Transverse colon (tissue), 4 donors: ENCODE measurements at regions not wholly inside any gene's neighbourhood (a gene's known extent, or its start where the extent isn't known, plus 50 kb on each side); places are given as distances from the start of the nearest gene placed in this dataset.

ENCODE experiments used
- EP300 ChIP-seq: sonication (generic); formaldehyde crosslinking; IDR thresholded peaks from one replicate; pipeline ENCODE4 v1.6.1; 2017; ENCODE audit warnings: antibody characterized with exemption, low read depth
- POLR2A ChIP-seq: fragments of 450-650 bp; IDR thresholded peaks from one replicate; pipeline ENCODE4 v1.6.1; 2016; ENCODE audit warnings: antibody characterized with exemption, mild to moderate bottlenecking, moderate library complexity
- POLR2AphosphoS5 ChIP-seq, 3 donors: sonication (generic); formaldehyde crosslinking; IDR thresholded peaks; one replicate each; pipeline ENCODE4 v1.6.1; 2016; ENCODE audit warnings: antibody characterized with exemption in 3 of 3
- TF ChIP-seq, protein P1 (sequence below), 5 experiments: fragments of 200-600 bp in 3 of 5; fragments of 450-650 bp in 2 of 5; sonication (generic) in 3 of 5; IDR thresholded peaks; 1 replicate in 2 of 5; 2 replicates in 3 of 5; pipeline ENCODE4 v1.5.1; 2016 to 2017; ENCODE audit warnings: antibody characterized with exemption in 5 of 5, inconsistent platforms in 3 of 5, mild to moderate bottlenecking in 2 of 5, moderate library complexity in 1 of 5

DNA sequence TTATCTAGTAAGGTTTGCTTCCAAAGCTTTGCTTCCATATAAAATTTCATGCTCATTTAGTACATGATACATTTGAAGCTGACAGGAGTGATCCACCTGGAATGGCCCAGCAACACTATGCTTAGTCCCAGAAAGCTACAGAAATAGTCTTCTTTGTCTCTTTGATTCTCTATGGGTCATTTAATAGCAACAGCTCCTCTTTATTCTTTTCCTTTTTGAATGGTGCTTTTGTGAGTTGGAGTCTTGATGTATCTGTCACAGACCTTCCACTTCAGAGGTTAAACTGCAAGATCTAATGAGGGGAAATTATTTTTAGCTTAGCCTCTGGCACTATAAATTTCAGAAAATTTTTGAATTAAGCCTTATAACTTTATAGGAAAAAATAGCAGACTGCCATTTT lies 509.5 kb downstream of the KCNA4 start:
- TF ChIP-seq, protein P1, sequence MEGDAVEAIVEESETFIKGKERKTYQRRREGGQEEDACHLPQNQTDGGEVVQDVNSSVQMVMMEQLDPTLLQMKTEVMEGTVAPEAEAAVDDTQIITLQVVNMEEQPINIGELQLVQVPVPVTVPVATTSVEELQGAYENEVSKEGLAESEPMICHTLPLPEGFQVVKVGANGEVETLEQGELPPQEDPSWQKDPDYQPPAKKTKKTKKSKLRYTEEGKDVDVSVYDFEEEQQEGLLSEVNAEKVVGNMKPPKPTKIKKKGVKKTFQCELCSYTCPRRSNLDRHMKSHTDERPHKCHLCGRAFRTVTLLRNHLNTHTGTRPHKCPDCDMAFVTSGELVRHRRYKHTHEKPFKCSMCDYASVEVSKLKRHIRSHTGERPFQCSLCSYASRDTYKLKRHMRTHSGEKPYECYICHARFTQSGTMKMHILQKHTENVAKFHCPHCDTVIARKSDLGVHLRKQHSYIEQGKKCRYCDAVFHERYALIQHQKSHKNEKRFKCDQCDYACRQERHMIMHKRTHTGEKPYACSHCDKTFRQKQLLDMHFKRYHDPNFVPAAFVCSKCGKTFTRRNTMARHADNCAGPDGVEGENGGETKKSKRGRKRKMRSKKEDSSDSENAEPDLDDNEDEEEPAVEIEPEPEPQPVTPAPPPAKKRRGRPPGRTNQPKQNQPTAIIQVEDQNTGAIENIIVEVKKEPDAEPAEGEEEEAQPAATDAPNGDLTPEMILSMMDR (IDR thresholded peaks at IDR 0.05): no peak
- TF ChIP-seq POLR2A: no peak
- no peak for TF ChIP-seq POLR2AphosphoS5 (IDR thresholded peaks at IDR 0.05)
- TF ChIP-seq EP300: no peak
